Esophagus squamous epithelium (tissue), 5 donors: ENCODE measurements at regions not wholly inside any gene's neighbourhood (a gene's known extent, or its start where the extent isn't known, plus 50 kb on each side); places are given as distances from the start of the nearest gene placed in this dataset.

Experiments used
- DNase-seq: peaks from one replicate; lab custom pipeline; 2025; lab: John Stamatoyannopoulos, UW
- H3K27ac ChIP-seq, 4 donors: fragments of 200-600 bp; sonication (generic); one replicate each; pipeline ENCODE4 v1.5.1; 2016 to 2019; ENCODE audit warnings: mild to moderate bottlenecking in 1 of 4
- H3K27me3 ChIP-seq, 4 donors: fragments of 200-600 bp; sonication (generic); 1 replicate in 3 of 4; 2 replicates in 1 of 4; pipeline versions ENCODE4 v1.5.1 to v1.6.0; 2017 to 2021; ENCODE audit warnings: antibody characterized with exemption in 1 of 4
- H3K36me3 ChIP-seq, 3 donors: fragments of 200-600 bp; sonication (generic); one replicate each; pipeline ENCODE4 v1.5.1; 2016 to 2019
- H3K4me1 ChIP-seq, 3 donors: fragments of 200-600 bp; sonication (generic); one replicate each; pipeline ENCODE4 v1.5.1; 2017 to 2019
- H3K4me3 ChIP-seq, 4 donors: fragments of 200-600 bp; sonication (generic); 1 replicate in 3 of 4; 2 replicates in 1 of 4; pipeline ENCODE4 v1.5.1; 2016 to 2019; ENCODE audit warnings: mild to moderate bottlenecking in 2 of 4, moderate library complexity in 1 of 4
- H3K9me3 ChIP-seq, 3 donors: fragments of 200-600 bp; sonication (generic); one replicate each; pipeline ENCODE4 v1.5.1; 2016 to 2019
- CTCF ChIP-seq, 6 experiments: fragments of 450-650 bp in 4 of 6; fragments of 200-600 bp in 2 of 6; sonication (generic) in 2 of 6; IDR thresholded peaks; one replicate each; pipeline ENCODE4 v1.5.1; 2016 to 2019; ENCODE audit warnings: antibody characterized with exemption in 6 of 6, mild to moderate bottlenecking in 4 of 6, moderate library complexity in 4 of 6
- POLR2A ChIP-seq, 4 donors: fragments of 450-650 bp; IDR thresholded peaks; one replicate each; pipeline ENCODE4 v1.6.1; 2017; ENCODE audit warnings: antibody characterized with exemption in 4 of 4, mild to moderate bottlenecking in 4 of 4, moderate library complexity in 3 of 4
- WGBS, 2 donors: methylation state at CpG; one replicate each; pipeline ENCODE4 v1.1.5; 2018; 5-methylcytosine and 5-hydroxymethylcytosine counted together
- intact Hi-C: fragments of 100-400 bp; cut with DNase I; formaldehyde crosslinking; loops from one replicate; pipeline ENCODE4 v1.15.0; 2022
- donor health status: DM: yes; HTN: yes; CAD: no.

- Histone ChIP-seq H3K4me3 (no peak overlapping the region), H3K9me3 (no peaks in the 10 kb centered on the region), H3K27me3 (no peaks in the 10 kb centered on the region), H3K4me1 (no peaks in the 10 kb centered on the region), H3K27ac (no peak overlapping the region), H3K36me3 (no peaks in the 10 kb centered on the region)
- DNase-seq = no peak
- intact Hi-C loops = no loop called here
- WGBS, 2 donors = 57 to 80% methylated on average over 2 of the region's 2 CpGs
- no peak for TF ChIP-seq POLR2A (IDR thresholded peaks at IDR 0.05)
- no peak for TF ChIP-seq CTCF (IDR thresholded peaks at IDR 0.05)
These were observed 81.2 kb upstream of the KLF12 start for GRCh38 chr13:74215420-74215819.

- intact Hi-C loops = no loop called here
- 76 to 86% methylated on average over 5 of the region's 5 CpGs for WGBS, 2 donors
- Histone ChIP-seq H3K9me3 (no peaks in the 10 kb centered on the region), H3K27ac (no peak overlapping the region), H3K36me3 (no peaks in the 10 kb centered on the region), H3K27me3 (no peaks in the 10 kb centered on the region), H3K4me1 (no peaks in the 10 kb centered on the region), H3K4me3 (no peak overlapping the region)
- TF ChIP-seq POLR2A (IDR thresholded peaks at IDR 0.05) (no peak), CTCF (IDR thresholded peaks at IDR 0.05) (no peak)
- no peak for DNase-seq
These were observed 80.1 kb upstream of the KLF12 start for GRCh38 chr13:74214321-74214720.

- H3K27ac ChIP-seq = no peak overlapping the region
- no peaks in the 10 kb centered on the region for H3K4me1 ChIP-seq
- TF ChIP-seq CTCF (IDR thresholded peaks at IDR 0.05) = no peak
- TF ChIP-seq POLR2A (IDR thresholded peaks at IDR 0.05) = no peak
- H3K9me3 ChIP-seq = no peaks in the 10 kb centered on the region
- no peaks in the 10 kb centered on the region for H3K27me3 ChIP-seq
- whole genome bisulfite sequencing, 2 donors = 27 to 41% methylated on average over 3 to 4 of the region's 4 CpGs
- intact Hi-C loops = no loop called here
- no peaks in the 10 kb centered on the region for H3K36me3 ChIP-seq
- no peak overlapping the region for H3K4me3 ChIP-seq
- no peak for DNase-seq
These were observed 76.6 kb upstream of the KLF12 start for GRCh38 chr13:74210693-74211393.

- H3K9me3 ChIP-seq = no peaks in the 10 kb centered on the region
- no peak overlapping the region for H3K4me3 ChIP-seq
- H3K4me1 ChIP-seq = no peaks in the 10 kb centered on the region
- TF ChIP-seq CTCF (IDR thresholded peaks at IDR 0.05) (no peak), POLR2A (IDR thresholded peaks at IDR 0.05) (no peak)
- H3K36me3 ChIP-seq = no peaks in the 10 kb centered on the region
- no peak for DNase-seq
- H3K27ac ChIP-seq = no peak overlapping the region
- H3K27me3 ChIP-seq = no peaks in the 10 kb centered on the region
- intact Hi-C loops = no loop called here
- 53% methylated on average over 1 of the region's 1 CpG; no CpG with 5 or more reads in 1 of the 2 donors for WGBS, 2 donors
These were observed 72.7 kb upstream of the KLF12 start for GRCh38 chr13:74206855-74207254.

- H3K9me3 ChIP-seq = no peaks in the 10 kb centered on the region
- 48% methylated on average over 2 of the region's 2 CpGs for WGBS, 2 donors
- no peaks in the 10 kb centered on the region for H3K36me3 ChIP-seq
- no peak overlapping the region for H3K4me3 ChIP-seq
- intact Hi-C loops = no loop called here
- no peaks in the 10 kb centered on the region for H3K27me3 ChIP-seq
- no peak overlapping the region for H3K27ac ChIP-seq
- DNase-seq = no peak
- TF ChIP-seq POLR2A (IDR thresholded peaks at IDR 0.05) = no peak
- TF ChIP-seq CTCF (IDR thresholded peaks at IDR 0.05) = no peak
- H3K4me1 ChIP-seq = no peaks in the 10 kb centered on the region
These were observed 71.9 kb upstream of the KLF12 start for GRCh38 chr13:74206061-74206561.
